SK-N-MC (cell line): ENCODE measurements at regions not wholly inside any gene's neighbourhood (a gene's known extent, or its start where the extent isn't known, plus 50 kb on each side); places are given as distances from the start of the nearest gene placed in this dataset.

ENCODE experiments used
- EZH2 ChIP-seq: fragments of 200-600 bp; sonication (generic); IDR thresholded peaks from one replicate; pipeline ENCODE4 v1.6.1; 2017; ENCODE audit warnings: antibody characterized with exemption
- FOXP2 ChIP-seq: optimal IDR thresholded peaks from 2 replicates; pipeline ENCODE3; 2011; ENCODE audit warnings: mild to moderate bottlenecking, moderate library complexity; ENCODE audit not compliant: insufficient read depth; ENCODE audit errors: extremely low read length, control extremely low read depth
- POLR2AphosphoS5 ChIP-seq: IDR thresholded peaks from 2 replicates; pipeline ENCODE4 v1.6.1; 2012; ENCODE audit warnings: mild to moderate bottlenecking, low read depth, low read length, borderline replicate concordance

DNA sequence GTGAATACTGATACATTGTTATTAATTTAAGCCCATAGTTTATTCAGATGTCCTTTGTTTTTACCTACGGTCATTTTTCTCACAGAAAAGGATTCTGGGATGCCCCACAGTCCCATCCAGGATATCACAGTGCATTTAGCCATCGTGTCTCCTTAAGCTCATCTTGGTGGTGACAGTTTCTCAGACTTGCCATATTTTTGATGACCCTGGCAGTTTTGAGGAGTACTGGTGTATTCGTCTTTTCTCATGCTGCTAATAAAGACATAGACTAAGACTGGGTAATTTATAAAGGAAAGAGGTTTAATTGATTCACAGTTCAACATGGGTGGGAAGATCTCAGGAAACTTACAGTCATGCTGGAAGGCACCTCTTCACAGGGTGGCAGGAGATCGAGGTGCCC is 295.9 kb upstream of the CDH4 start:
- TF ChIP-seq POLR2AphosphoS5 (no peak), EZH2 (no peak), FOXP2 (no peak)
